Left ventricle myocardium inferior (tissue), 1 donor: ENCODE measurements at regions not wholly inside any gene's neighbourhood (a gene's known extent, or its start where the extent isn't known, plus 50 kb on each side); places are given as distances from the start of the nearest gene placed in this dataset.

Source experiments
- DNase-seq: peaks from one replicate; pipeline ENCODE4 v3.0.0-alpha.2; 2020
- H3K27ac ChIP-seq: fragments of 200-600 bp; replicated peaks from 2 replicates; pipeline ENCODE4 v1.8.0; 2021
- H3K27me3 ChIP-seq: fragments of 200-600 bp; 2 replicates; pipeline ENCODE4 v1.8.0; 2021; ENCODE audit warnings: low read depth
- H3K36me3 ChIP-seq: fragments of 200-600 bp; 2 replicates; pipeline ENCODE4 v1.8.0; 2021
- H3K4me1 ChIP-seq: fragments of 200-600 bp; 2 replicates; pipeline ENCODE4 v1.8.0; 2021
- H3K4me3 ChIP-seq: fragments of 200-600 bp; 2 replicates; pipeline ENCODE4 v1.8.0; 2021; ENCODE audit warnings: mild to moderate bottlenecking, moderate library complexity
- H3K9me3 ChIP-seq: fragments of 200-600 bp; replicated peaks from 2 replicates; pipeline ENCODE4 v1.8.0; 2021
- CTCF ChIP-seq: fragments of 200-600 bp; IDR thresholded peaks from 2 replicates; pipeline ENCODE4 v1.8.0; 2021; ENCODE audit warnings: antibody characterized with exemption, mild to moderate bottlenecking, borderline replicate concordance
- intact Hi-C: fragments of 100-400 bp; cut with micrococcal nuclease; formaldehyde crosslinking; loops from one replicate; pipeline ENCODE4 v1.11.0; 2022
- donor health status: DM: no; HTN: yes; CAD: no; lungs with severe emphysema.

GRCh38 chr15:93228546-93228945 lies 139.5 kb upstream of the RGMA start:
- Histone ChIP-seq H3K4me1 (no peaks in the 10 kb centered on the region), H3K4me3 (no peak overlapping the region), H3K27me3 (no peaks in the 10 kb centered on the region), H3K9me3 (no peaks in the 10 kb centered on the region), H3K27ac (no peak overlapping the region), H3K36me3 (no peaks in the 10 kb centered on the region)
- no peak for DNase-seq
- no peak for TF ChIP-seq CTCF
- intact Hi-C loops: no loop called here

GRCh38 chr15:93223803-93224202 lies 134.8 kb upstream of the RGMA start:
- Histone ChIP-seq H3K4me3 (no peak overlapping the region), H3K27me3 (no peaks in the 10 kb centered on the region), H3K4me1 (no peaks in the 10 kb centered on the region), H3K36me3 (no peaks in the 10 kb centered on the region), H3K27ac (no peak overlapping the region), H3K9me3 (peaks cover 3% of the 10 kb centered on the region)
- DNase-seq: no peak
- no peak for TF ChIP-seq CTCF
- intact Hi-C loops: no loop called here

GRCh38 chr15:93221759-93222158 lies 132.7 kb upstream of the RGMA start:
- no peaks in the 10 kb centered on the region for H3K36me3 ChIP-seq
- no peak for DNase-seq
- no peak for TF ChIP-seq CTCF
- peaks cover 3% of the 10 kb centered on the region for H3K9me3 ChIP-seq
- no peak overlapping the region for H3K27ac ChIP-seq
- H3K27me3 ChIP-seq: no peaks in the 10 kb centered on the region
- intact Hi-C loops: no loop called here
- no peak overlapping the region for H3K4me3 ChIP-seq
- peaks cover 13% of the 10 kb centered on the region for H3K4me1 ChIP-seq

GRCh38 chr15:93219859-93220420 lies 130.9 kb upstream of the RGMA start:
- intact Hi-C loops: no loop called here
- TF ChIP-seq CTCF: no peak
- peaks cover 19% of the 10 kb centered on the region for H3K4me1 ChIP-seq

GRCh38 chr15:93217343-93217742 lies 128.3 kb upstream of the RGMA start:
- peak overlapping the region; percentile 75 for H3K27ac ChIP-seq
- H3K4me1 ChIP-seq: peaks cover 34% of the 10 kb centered on the region
- H3K9me3 ChIP-seq: peaks cover 8% of the 10 kb centered on the region
- H3K4me3 ChIP-seq: no peak overlapping the region
- intact Hi-C loops: no loop called here
- no peak for TF ChIP-seq CTCF
- DNase-seq: peak; percentile 27
- no peaks in the 10 kb centered on the region for H3K36me3 ChIP-seq
- no peaks in the 10 kb centered on the region for H3K27me3 ChIP-seq

More at GRCh38 chr15:93219859-93220420, 130.9 kb upstream of the RGMA start:
- Histone ChIP-seq H3K4me3 (no peak overlapping the region), H3K27ac (no peak overlapping the region), H3K27me3 (no peaks in the 10 kb centered on the region), H3K9me3 (peaks cover 3% of the 10 kb centered on the region), H3K36me3 (no peaks in the 10 kb centered on the region)
- DNase-seq: no peak
